RWPE2 (cell line): ENCODE measurements at regions not wholly inside any gene's neighbourhood (a gene's known extent, or its start where the extent isn't known, plus 50 kb on each side); places are given as distances from the start of the nearest gene placed in this dataset.

Source experiments
- ATAC-seq: fragments of 200-7000 bp; cut with Tn5 transposase; 3 replicates; pipeline ENCODE4 v1.9.1; 2021; ENCODE audit warnings: low read depth
- DNase-seq: peaks from one replicate; pipeline ENCODE4 v3.0.0-alpha.2; 2020; ENCODE audit warnings: low spot score
- H3K27ac ChIP-seq: fragments of 450-650 bp; 2 replicates; pipeline ENCODE4 v1.5.1; 2017; ENCODE audit warnings: mild to moderate bottlenecking; ENCODE audit not compliant: poor library complexity, severe bottlenecking
- H3K27me3 ChIP-seq: fragments of 250-450 bp; sonication (Bioruptor Pico); 2 replicates; pipeline ENCODE4 v1.5.1; 2021; ENCODE audit warnings: mild to moderate bottlenecking, moderate library complexity; ENCODE audit not compliant: insufficient read depth, poor library complexity, severe bottlenecking
- H3K36me3 ChIP-seq: fragments of 250-450 bp; sonication (Bioruptor Pico); 2 replicates; pipeline ENCODE4 v1.5.1; 2020; ENCODE audit warnings: low read depth, mild to moderate bottlenecking, moderate library complexity
- H3K4me1 ChIP-seq: fragments of 250-450 bp; sonication (Bioruptor Pico); 2 replicates; pipeline ENCODE4 v1.5.1; 2021; ENCODE audit warnings: mild to moderate bottlenecking, moderate library complexity; ENCODE audit not compliant: insufficient read depth, poor library complexity, severe bottlenecking
- H3K4me3 ChIP-seq: fragments of 250-450 bp; sonication (Bioruptor Pico); 2 replicates; pipeline ENCODE4 v1.5.1; 2021; ENCODE audit warnings: mild to moderate bottlenecking, moderate library complexity; ENCODE audit not compliant: severe bottlenecking
- H3K9me3 ChIP-seq: fragments of 250-450 bp; sonication (Bioruptor Pico); 2 replicates; pipeline ENCODE4 v1.5.1; 2021; ENCODE audit warnings: mild to moderate bottlenecking, moderate library complexity; ENCODE audit not compliant: severe bottlenecking
- TF ChIP-seq, protein P1 (sequence below): fragments of 450-650 bp; IDR thresholded peaks from one replicate; pipeline ENCODE4 v1.5.1; 2017; ENCODE audit warnings: mild to moderate bottlenecking, moderate library complexity; ENCODE audit not compliant: poor library complexity, severe bottlenecking

DNA sequence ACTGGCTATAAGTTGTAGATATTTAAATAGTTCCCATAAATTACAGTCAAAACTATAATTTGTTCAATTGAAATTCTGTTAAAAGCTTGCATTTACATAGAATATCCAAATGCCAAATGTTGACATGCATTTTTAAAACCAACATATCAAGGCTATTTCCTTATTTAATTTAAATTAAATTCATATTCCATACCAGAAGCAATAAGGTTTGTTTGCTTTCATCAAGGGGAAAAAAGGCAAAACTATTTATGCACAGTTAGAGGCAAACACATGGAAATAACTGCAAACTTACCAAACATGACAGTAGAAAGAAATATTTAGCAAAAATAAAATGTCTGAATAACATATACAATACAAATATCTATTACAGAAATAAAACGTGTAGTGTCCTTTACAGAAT is 1581.2 kb upstream of the TENM4 start:
- H3K36me3 ChIP-seq, result no peaks in the 10 kb centered on the region
- H3K27me3 ChIP-seq, result peaks cover 3% of the 10 kb centered on the region
- TF ChIP-seq, protein P1, sequence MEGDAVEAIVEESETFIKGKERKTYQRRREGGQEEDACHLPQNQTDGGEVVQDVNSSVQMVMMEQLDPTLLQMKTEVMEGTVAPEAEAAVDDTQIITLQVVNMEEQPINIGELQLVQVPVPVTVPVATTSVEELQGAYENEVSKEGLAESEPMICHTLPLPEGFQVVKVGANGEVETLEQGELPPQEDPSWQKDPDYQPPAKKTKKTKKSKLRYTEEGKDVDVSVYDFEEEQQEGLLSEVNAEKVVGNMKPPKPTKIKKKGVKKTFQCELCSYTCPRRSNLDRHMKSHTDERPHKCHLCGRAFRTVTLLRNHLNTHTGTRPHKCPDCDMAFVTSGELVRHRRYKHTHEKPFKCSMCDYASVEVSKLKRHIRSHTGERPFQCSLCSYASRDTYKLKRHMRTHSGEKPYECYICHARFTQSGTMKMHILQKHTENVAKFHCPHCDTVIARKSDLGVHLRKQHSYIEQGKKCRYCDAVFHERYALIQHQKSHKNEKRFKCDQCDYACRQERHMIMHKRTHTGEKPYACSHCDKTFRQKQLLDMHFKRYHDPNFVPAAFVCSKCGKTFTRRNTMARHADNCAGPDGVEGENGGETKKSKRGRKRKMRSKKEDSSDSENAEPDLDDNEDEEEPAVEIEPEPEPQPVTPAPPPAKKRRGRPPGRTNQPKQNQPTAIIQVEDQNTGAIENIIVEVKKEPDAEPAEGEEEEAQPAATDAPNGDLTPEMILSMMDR, result no peak
- H3K9me3 ChIP-seq, result no peaks in the 10 kb centered on the region
- no peak overlapping the region for H3K4me3 ChIP-seq
- H3K4me1 ChIP-seq, result no peaks in the 10 kb centered on the region
- ATAC-seq (no peak), DNase-seq (no peak)
- no peak overlapping the region for H3K27ac ChIP-seq

DNA sequence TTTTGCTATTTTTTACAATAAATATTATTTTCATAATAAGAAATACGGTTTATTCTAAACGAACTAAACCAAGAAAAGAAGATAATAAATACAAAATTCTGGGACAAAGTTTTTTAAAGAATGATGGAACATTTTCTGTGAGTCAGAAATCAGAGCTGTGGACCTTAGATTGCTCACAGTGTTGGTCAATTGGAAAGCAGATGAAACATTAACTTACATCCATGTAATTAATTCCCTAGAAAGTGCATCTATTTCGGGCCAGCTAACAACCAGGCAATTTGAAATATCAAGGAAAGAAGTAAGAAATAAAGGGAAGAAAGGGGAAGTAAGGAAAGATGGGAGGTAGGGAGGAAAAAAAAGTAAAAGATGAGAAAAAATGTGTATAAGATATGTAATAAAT is 1569.8 kb upstream of the TENM4 start:
- TF ChIP-seq, protein P1, result no peak
- Histone ChIP-seq H3K36me3 (no peaks in the 10 kb centered on the region), H3K27ac (no peak overlapping the region), H3K4me1 (peaks cover 12% of the 10 kb centered on the region), H3K9me3 (no peaks in the 10 kb centered on the region), H3K27me3 (no peaks in the 10 kb centered on the region), H3K4me3 (no peak overlapping the region)
- ATAC-seq, result no peak
- DNase-seq, result no peak

DNA sequence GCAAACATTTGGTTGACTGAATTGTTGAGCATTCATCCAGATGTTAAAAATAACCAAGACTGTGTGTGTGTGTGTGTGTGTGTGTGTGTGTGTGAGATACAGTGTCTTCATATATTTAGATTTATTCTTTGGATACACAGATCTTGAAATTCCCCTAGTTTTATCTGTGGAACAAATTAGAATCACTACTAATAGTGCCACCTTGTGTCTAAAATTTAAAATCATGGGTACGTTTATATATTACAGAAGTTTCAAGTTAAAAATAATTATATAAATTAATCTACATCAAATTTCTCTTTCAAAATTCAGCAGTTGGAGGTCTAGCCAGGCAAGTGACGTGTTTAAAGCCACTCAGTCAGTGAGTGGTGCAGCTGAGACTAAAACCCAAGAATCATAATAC is 1566.2 kb upstream of the TENM4 start:
- Histone ChIP-seq H3K9me3 (no peaks in the 10 kb centered on the region), H3K4me1 (peaks cover 23% of the 10 kb centered on the region), H3K27ac (no peak overlapping the region), H3K4me3 (no peak overlapping the region), H3K27me3 (no peaks in the 10 kb centered on the region), H3K36me3 (no peaks in the 10 kb centered on the region)
- no peak for ATAC-seq
- TF ChIP-seq, protein P1, result peak; percentile 68
- no peak for DNase-seq

DNA sequence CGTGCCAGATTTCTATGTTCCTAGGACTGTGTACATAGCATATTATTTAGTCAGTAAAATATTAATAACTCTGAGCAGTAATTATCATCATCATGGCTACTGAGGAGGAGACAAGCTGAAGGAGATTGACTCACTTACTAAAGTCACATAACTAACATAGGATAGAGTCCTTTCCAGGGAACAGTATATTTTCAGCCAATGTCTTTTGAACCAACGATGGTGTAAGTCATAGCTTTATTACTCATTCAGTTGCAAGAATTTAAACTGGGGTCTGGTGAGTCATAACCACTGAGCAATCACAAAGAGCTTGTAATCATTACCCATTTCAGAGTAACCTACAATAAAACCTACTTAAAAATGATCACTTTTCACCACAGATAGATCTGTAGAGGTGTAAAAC is 1564.8 kb upstream of the TENM4 start:
- TF ChIP-seq, protein P1, result no peak
- Histone ChIP-seq H3K27me3 (no peaks in the 10 kb centered on the region), H3K27ac (peak overlapping the region; percentile 76), H3K36me3 (no peaks in the 10 kb centered on the region), H3K4me3 (no peak overlapping the region), H3K9me3 (no peaks in the 10 kb centered on the region), H3K4me1 (peaks cover 23% of the 10 kb centered on the region)
- ATAC-seq (peak; percentile 98), DNase-seq (no peak)

DNA sequence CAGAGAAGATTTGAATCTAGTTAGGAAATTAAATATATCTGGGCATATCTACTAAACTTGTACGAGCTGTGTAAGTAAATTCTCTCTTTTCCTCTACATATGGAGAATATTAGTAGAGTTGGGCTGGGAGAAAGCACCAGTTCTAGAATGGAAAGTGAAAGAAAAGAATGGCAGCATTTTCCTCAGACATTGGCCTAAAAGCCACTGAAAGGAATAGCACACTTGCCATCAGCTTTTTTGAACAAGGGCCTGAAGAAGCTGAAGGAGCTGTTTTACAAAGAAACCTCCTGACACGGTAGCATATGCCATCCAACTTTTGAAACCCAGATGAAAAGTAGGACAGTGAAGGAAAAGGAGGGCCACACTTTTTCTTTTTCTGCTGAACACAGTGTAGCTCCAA is 1563.7 kb upstream of the TENM4 start:
- TF ChIP-seq, protein P1, result no peak
- DNase-seq, result no peak
- ATAC-seq, result no peak
- peaks cover 23% of the 10 kb centered on the region for H3K4me1 ChIP-seq
- H3K27ac ChIP-seq, result peak overlapping the region; percentile 76
- no peaks in the 10 kb centered on the region for H3K9me3 ChIP-seq
- H3K36me3 ChIP-seq, result no peaks in the 10 kb centered on the region
- H3K4me3 ChIP-seq, result no peak overlapping the region
- no peaks in the 10 kb centered on the region for H3K27me3 ChIP-seq
